ENCODE measurements at regions not wholly inside any gene's neighbourhood (a gene's known extent, or its start where the extent isn't known, plus 50 kb on each side); places are given as distances from the start of the nearest gene placed in this dataset.
"Not testable (repeated sequence)": the region's sequence is repeated elsewhere in the genome, so short reads cannot be mapped to it uniquely, and the experiment has no call there.

- DNase-seq (ENCODE audit: low read depth), result no peak
Observed at GRCh38 chr7:55303220-55303619, 61.9 kb upstream of the LANCL2 start.

DNA sequence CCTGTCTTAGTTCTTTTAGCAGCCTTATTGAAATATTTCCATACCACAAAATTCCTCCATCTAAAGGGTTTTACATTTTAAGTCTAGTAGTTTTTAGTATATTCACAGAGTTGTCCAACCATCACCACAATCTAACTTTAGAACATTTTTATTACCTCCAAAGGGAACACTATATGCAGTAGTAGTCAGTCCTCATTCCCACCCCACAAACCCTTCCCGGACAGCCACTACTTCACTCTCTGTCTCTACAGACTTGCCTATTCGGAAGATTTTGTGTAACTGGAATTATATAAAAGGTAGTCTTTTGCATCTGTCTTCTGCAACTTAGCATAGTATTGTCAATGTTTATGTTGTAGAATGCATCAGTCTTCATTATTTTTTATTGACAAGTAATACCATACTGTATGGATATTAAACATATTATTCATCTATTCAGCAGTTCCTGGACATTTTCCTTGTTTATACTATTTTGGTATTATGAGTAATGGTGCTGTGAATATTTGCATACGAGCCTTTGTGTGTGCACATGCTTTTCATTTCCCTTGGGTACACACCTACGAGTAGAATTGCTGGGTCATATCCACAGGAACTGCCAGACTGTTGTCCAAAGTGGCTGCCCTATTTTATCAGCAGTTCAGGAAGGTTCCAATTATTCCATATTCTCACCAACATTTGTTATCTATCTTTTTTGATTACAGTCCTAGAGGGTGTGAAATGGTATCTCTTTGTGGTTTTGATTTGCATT, 60.9 kb upstream of the LANCL2 start:
- no peak for DNase-seq (ENCODE audit: low read depth)

- no peak for DNase-seq (ENCODE audit: low read depth)
Observed at GRCh38 chr7:55305135-55305534, 60.0 kb upstream of the LANCL2 start.

- DNase-seq (ENCODE audit: low read depth), result no peak
Observed at GRCh38 chr7:55306331-55306730, 58.8 kb upstream of the LANCL2 start.

GRCh38 chr7:55307123-55307916, 57.8 kb upstream of the LANCL2 start:
- no peak for DNase-seq (ENCODE audit: low read depth)

DNA sequence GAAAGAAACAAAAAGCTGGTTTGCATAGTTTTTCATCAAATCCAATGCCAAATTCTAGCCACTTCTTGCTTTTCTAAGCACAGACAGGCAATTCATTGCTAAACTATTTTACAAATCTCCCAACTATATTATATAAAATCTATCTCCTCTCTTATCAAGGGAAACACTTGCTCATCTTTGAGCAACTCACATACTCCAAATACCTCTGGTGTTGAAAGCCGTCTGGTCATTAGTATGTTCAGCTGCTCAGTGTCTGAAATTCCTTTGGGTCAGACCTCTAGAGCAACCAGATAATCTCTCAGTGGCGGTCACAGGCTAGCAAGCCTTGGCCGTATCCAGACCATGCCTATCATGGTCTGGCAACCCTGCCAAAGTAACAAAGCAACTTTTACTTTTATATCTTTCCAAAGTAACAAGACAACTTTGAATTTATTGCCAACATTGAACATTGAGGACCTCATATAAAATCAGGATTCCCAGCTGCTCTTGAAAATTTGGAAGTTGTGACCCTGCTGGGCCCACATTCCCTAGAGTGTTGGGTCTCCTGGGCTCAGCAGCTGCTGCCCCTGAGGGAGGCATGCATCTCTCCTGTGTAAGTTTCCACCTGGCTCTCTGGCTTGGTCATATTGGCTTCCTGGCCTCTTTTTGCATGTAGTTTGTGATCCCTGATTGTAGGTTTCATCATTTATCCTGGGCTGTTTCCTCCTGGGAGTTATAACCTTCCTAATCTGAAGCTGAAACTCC, 56.8 kb upstream of the LANCL2 start:
- no peak for DNase-seq (ENCODE audit: low read depth)

DNA sequence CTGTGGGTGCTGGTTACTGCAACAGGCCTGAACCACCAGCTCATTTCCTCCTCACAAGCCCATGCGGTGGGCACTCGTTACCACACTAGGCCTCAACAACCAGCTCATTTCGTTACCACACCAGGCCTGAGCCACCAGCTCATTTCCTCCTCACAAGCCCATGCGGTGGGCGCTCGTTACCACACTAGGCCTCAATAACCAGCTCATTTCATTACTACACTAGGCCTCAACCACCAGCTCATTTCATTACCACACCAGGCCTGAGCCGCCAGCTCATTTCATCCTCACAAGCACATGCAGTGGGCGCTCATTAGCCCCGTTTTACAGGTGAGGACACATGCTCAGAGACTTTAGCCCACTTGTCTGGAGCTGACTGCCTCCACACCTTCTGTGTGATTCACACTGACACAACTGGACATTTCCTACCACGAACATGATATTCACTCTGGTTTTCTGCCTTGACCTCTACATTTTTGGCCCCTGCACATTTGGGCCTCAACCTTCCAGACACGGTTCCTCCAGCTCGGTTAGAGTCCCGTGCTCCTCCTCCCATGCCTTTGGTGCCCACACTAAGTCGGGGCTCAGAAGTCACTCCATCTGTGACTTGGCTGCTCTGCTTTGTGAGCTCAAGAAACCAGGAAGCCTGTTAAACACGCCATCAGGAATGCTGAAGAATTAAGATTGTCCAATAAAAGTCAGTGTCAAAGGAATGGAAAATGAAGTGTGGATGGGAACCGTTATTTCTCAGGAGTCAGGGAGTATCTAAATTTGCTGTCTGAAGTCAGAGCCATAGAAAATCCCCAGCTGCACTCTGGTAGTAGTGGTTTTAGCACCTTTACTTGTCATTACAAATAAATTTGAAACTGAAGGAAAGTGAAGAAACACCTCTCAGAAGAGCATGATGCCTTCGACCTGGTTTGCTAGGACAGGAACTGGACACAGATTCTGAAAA, 55.8 kb upstream of the LANCL2 start:
- DNase-seq (ENCODE audit: low read depth), result peak; percentile 10

GRCh38 chr7:55310287-55311025, 54.7 kb upstream of the LANCL2 start:
- no peak for DNase-seq (ENCODE audit: low read depth)

- DNase-seq (ENCODE audit: low read depth), result not testable (repeated sequence)
Observed at GRCh38 chr7:55311892-55312291, 53.2 kb upstream of the LANCL2 start.

- DNase-seq (ENCODE audit: low read depth), result not testable (repeated sequence)
Observed at GRCh38 chr7:55313671-55314070, 51.5 kb upstream of the LANCL2 start.

- DNase-seq (ENCODE audit: low read depth), result no peak
Observed at GRCh38 chr7:55314967-55315366, 50.2 kb upstream of the LANCL2 start.
